Right lobe of liver (tissue), 4 donors: ENCODE measurements at regions not wholly inside any gene's neighbourhood (a gene's known extent, or its start where the extent isn't known, plus 50 kb on each side); places are given as distances from the start of the nearest gene placed in this dataset.

Experiments used
- CTCF ChIP-seq, 4 donors: fragments of 200-600 bp in 3 of 4; fragments of 450-650 bp in 1 of 4; IDR thresholded peaks; one replicate each; pipeline versions ENCODE4 v1.5.1 to v1.8.0; 2016 to 2022; ENCODE audit warnings: antibody characterized with exemption in 4 of 4, mild to moderate bottlenecking in 2 of 4
- POLR2A ChIP-seq: fragments of 450-650 bp; IDR thresholded peaks from one replicate; pipeline ENCODE4 v1.6.1; 2017; ENCODE audit warnings: antibody characterized with exemption, mild to moderate bottlenecking
- donor health status: DM: no; HTN: no; CAD: no.
- donor health status: DM: no; HTN: no; CAD: no.
- donor health status: DM: no; HTN: yes; CAD: no.

GRCh38 chr13:53408306-53408705 lies 379.7 kb downstream of the OLFM4 start:
- TF ChIP-seq POLR2A = no peak
- no peak for TF ChIP-seq CTCF (IDR thresholded peaks at IDR 0.05)
